Stimulated activated naive CD8-positive, alpha-beta T cell treated with anti-CD3 and anti-CD28 coated beads, Interleukin-15, Interleukin-2, amounts not matched to agents 100 U/mL and 50 U/mL, for 24 hours (primary cell): ENCODE measurements at regions not wholly inside any gene's neighbourhood (a gene's known extent, or its start where the extent isn't known, plus 50 kb on each side); places are given as distances from the start of the nearest gene placed in this dataset.
"Not testable (repeated sequence)": the region's sequence is repeated elsewhere in the genome, so short reads cannot be mapped to it uniquely, and the experiment has no call there.

Experiments
- ATAC-seq: fragments of 150-1000 bp; cut with Tn5 transposase; one replicate; pipeline ENCODE4 v1.10.0; 2021
- DNase-seq: peaks from one replicate; pipeline ENCODE4 v3.0.0; 2021

GRCh38 chr1:149841597-149842238, 57.6 kb upstream of the BOLA1 start:
- DNase-seq: not testable (repeated sequence)
- ATAC-seq: peak; percentile 58

GRCh38 chr1:149842458-149843064, 56.8 kb upstream of the BOLA1 start:
- DNase-seq: not testable (repeated sequence)
- ATAC-seq: peak; percentile 69

- ATAC-seq: no peak
- no peak for DNase-seq
Measured at GRCh38 chr1:149843431-149844041, 55.8 kb upstream of the BOLA1 start.

GRCh38 chr1:149844101-149844500, 55.3 kb upstream of the BOLA1 start:
- DNase-seq (no peak), ATAC-seq (no peak)

GRCh38 chr1:149844650-149845255, 54.6 kb upstream of the BOLA1 start:
- DNase-seq: no peak
- no peak for ATAC-seq

- DNase-seq (no peak), ATAC-seq (no peak)
Measured at GRCh38 chr1:149845416-149845815, 54.0 kb upstream of the BOLA1 start.

- no peak for ATAC-seq
- DNase-seq: no peak
Measured at GRCh38 chr1:149846042-149846441, 53.3 kb upstream of the BOLA1 start.

GRCh38 chr1:149846593-149847466, 52.5 kb upstream of the BOLA1 start:
- no peak for DNase-seq
- ATAC-seq: no peak

GRCh38 chr1:149848340-149849110, 50.8 kb upstream of the BOLA1 start:
- ATAC-seq (no peak), DNase-seq (no peak)

GRCh38 chr1:149849111-149849946, 50.0 kb upstream of the BOLA1 start:
- ATAC-seq (no peak), DNase-seq (no peak)
